ENCODE measurements at regions not wholly inside any gene's neighbourhood (a gene's known extent, or its start where the extent isn't known, plus 50 kb on each side); places are given as distances from the start of the nearest gene placed in this dataset.

GRCh38 chrX:115413246-115413878 lies 123.8 kb downstream of the LUZP4 start (continued):
- TF ChIP-seq, protein P1, sequence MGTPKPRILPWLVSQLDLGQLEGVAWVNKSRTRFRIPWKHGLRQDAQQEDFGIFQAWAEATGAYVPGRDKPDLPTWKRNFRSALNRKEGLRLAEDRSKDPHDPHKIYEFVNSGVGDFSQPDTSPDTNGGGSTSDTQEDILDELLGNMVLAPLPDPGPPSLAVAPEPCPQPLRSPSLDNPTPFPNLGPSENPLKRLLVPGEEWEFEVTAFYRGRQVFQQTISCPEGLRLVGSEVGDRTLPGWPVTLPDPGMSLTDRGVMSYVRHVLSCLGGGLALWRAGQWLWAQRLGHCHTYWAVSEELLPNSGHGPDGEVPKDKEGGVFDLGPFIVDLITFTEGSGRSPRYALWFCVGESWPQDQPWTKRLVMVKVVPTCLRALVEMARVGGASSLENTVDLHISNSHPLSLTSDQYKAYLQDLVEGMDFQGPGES (IDR thresholded peaks at IDR 0.05) = no peak
- no peak for TF ChIP-seq GABPA (IDR thresholded peaks at IDR 0.05; ENCODE audit: low read depth)
- TF ChIP-seq EED (IDR thresholded peaks at IDR 0.05; ENCODE audit: low read depth) = no peak
- TF ChIP-seq BRCA1 (IDR thresholded peaks at IDR 0.05; ENCODE audit: low read depth, low read length) = no peak
- TF ChIP-seq RCOR1 (conservative IDR thresholded peaks at IDR 0.05; ENCODE audit: low read depth, low read length) = no peak

GRCh38 chrX:115419069-115419468 lies 129.6 kb downstream of the LUZP4 start:
- Histone ChIP-seq H4K20me1 (ENCODE audit: control insufficient read depth, insufficient read depth) (no peaks in the 10 kb centered on the region), H3K9me3 (replicated peaks; ENCODE audit: control insufficient read depth, insufficient read depth, low read length) (no peaks in the 10 kb centered on the region; the same call in 2 of the 3 replicates), H2AFZ (ENCODE audit: control insufficient read depth, low read depth, low read length) (no peak overlapping the region), H3K4me1 (ENCODE audit: control insufficient read depth, insufficient read depth, low read length) (no peaks in the 10 kb centered on the region), H3K79me2 (ENCODE audit: control insufficient read depth, insufficient read depth, low read length) (no peaks in the 10 kb centered on the region), H3K27me3 (replicated peaks in 1 of 2; ENCODE audit: control insufficient read depth in 2 of 2, insufficient read depth in 2 of 2, low read length in 1 of 2) (no peaks in the 10 kb centered on the region), H3K4me3 (no peak overlapping the region), H3K27ac (ENCODE audit: control insufficient read depth, insufficient read depth) (no peak overlapping the region), H3K36me3 (ENCODE audit: control insufficient read depth in 2 of 2, insufficient read depth in 2 of 2, low read length in 1 of 2) (no peaks in the 10 kb centered on the region), H3K9ac (ENCODE audit: control insufficient read depth, insufficient read depth, low read length) (no peak overlapping the region), H3K4me2 (ENCODE audit: control insufficient read depth, insufficient read depth) (no peak overlapping the region)
- ATAC-seq (no peak), FAIRE-seq (no peak), DNase-seq (ENCODE audit: low read depth, low spot score) (no peak)
- SMC1A ChIA-PET (ENCODE audit: uncharacterized antibody, unreplicated experiment) = interaction anchor here (1.3 kb wide), 1 partner anchor 9 kb away, joined by 3 read pairs; no protein-coding TSS in a partner anchor
- TF ChIP-seq TAF1 (IDR thresholded peaks at IDR 0.05; ENCODE audit: borderline replicate concordance, low read depth, low read length) (no peak), IRF5 (IDR thresholded peaks at IDR 0.05; ENCODE audit: borderline replicate concordance) (no peak), SIX5 (IDR thresholded peaks at IDR 0.05; ENCODE audit: low read depth, low read length, severe bottlenecking) (no peak), SP1 (IDR thresholded peaks at IDR 0.05; ENCODE audit: low read depth, low read length) (no peak), LARP7 (IDR thresholded peaks at IDR 0.05) (no peak), RAD21 (IDR thresholded peaks at IDR 0.05; ENCODE audit: insufficient read depth, low read depth, low read length) (no peak), SMARCA5 (IDR thresholded peaks at IDR 0.05) (no peak), MXI1 (IDR thresholded peaks at IDR 0.05; ENCODE audit: low read depth, low read length) (no peak), SREBF2 (IDR thresholded peaks at IDR 0.05; ENCODE audit: low read length) (no peak)
- TF ChIP-seq, protein P2, sequence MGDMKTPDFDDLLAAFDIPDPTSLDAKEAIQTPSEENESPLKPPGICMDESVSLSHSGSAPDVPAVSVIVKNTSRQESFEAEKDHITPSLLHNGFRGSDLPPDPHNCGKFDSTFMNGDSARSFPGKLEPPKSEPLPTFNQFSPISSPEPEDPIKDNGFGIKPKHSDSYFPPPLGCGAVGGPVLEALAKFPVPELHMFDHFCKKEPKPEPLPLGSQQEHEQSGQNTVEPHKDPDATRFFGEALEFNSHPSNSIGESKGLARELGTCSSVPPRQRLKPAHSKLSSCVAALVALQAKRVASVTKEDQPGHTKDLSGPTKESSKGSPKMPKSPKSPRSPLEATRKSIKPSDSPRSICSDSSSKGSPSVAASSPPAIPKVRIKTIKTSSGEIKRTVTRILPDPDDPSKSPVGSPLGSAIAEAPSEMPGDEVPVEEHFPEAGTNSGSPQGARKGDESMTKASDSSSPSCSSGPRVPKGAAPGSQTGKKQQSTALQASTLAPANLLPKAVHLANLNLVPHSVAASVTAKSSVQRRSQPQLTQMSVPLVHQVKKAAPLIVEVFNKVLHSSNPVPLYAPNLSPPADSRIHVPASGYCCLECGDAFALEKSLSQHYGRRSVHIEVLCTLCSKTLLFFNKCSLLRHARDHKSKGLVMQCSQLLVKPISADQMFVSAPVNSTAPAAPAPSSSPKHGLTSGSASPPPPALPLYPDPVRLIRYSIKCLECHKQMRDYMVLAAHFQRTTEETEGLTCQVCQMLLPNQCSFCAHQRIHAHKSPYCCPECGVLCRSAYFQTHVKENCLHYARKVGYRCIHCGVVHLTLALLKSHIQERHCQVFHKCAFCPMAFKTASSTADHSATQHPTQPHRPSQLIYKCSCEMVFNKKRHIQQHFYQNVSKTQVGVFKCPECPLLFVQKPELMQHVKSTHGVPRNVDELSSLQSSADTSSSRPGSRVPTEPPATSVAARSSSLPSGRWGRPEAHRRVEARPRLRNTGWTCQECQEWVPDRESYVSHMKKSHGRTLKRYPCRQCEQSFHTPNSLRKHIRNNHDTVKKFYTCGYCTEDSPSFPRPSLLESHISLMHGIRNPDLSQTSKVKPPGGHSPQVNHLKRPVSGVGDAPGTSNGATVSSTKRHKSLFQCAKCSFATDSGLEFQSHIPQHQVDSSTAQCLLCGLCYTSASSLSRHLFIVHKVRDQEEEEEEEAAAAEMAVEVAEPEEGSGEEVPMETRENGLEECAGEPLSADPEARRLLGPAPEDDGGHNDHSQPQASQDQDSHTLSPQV (IDR thresholded peaks at IDR 0.05) = no peak
- WGBS (ENCODE audit: insufficient coverage, insufficient replicate concordance, low lambda C conversion rate, missing lambda C conversion rate) = 51% methylated on average over 5 of the region's 5 CpGs
- CTCF ChIA-PET = no interaction called here
- RAD21 ChIA-PET (ENCODE audit: unreplicated experiment) = no interaction called here
- BruUV-seq (replicated peaks) = no TSS peak
- in situ Hi-C loops (cut with MboI) (no loop called here), intact Hi-C loops (cut with micrococcal nuclease; ENCODE audit: unreplicated experiment) (no loop called here)
- POLR2A ChIA-PET = no interaction called here
